H1 (cell line): ENCODE measurements at regions not wholly inside any gene's neighbourhood (a gene's known extent, or its start where the extent isn't known, plus 50 kb on each side); places are given as distances from the start of the nearest gene placed in this dataset.

Experiments used
- RBBP5 ChIP-seq: IDR thresholded peaks from 2 replicates; pipeline ENCODE4 v1.7.1; 2012; ENCODE audit warnings: low read depth, mild to moderate bottlenecking, inconsistent platforms, low read length, moderate library complexity, borderline replicate concordance

- TF ChIP-seq RBBP5, result no peak
Measured at GRCh38 chr5:159555084-159555483, 224.8 kb upstream of the IL12B start (continued).
